Lung (tissue), 11 donors: ENCODE measurements at regions not wholly inside any gene's neighbourhood (a gene's known extent, or its start where the extent isn't known, plus 50 kb on each side); places are given as distances from the start of the nearest gene placed in this dataset.

Experiments
- ATAC-seq: fragments of 200-7000 bp; cut with Tn5 transposase; one replicate; pipeline ENCODE4 v1.9.1; 2020; ENCODE audit warnings: moderate number of reproducible peaks; ENCODE audit not compliant: insufficient read depth, low FRiP score
- DNase-seq, 3 donors: peaks; one replicate each; pipeline ENCODE4 v3.0.0-alpha.2; 2013 to 2017
- H3K27ac ChIP-seq, 2 donors: one replicate each; pipeline ENCODE4 v1.5.1; 2013; ENCODE audit warnings: mild to moderate bottlenecking in 2 of 2, moderate library complexity in 2 of 2, control low read depth in 1 of 2, inconsistent platforms in 1 of 2, low read depth in 1 of 2, low read length in 1 of 2
- H3K27me3 ChIP-seq, 3 donors: one replicate each; pipeline ENCODE4 v1.5.1; 2013; ENCODE audit warnings: low read length in 2 of 3; ENCODE audit not compliant: control insufficient read depth in 3 of 3, insufficient read depth in 3 of 3
- H3K36me3 ChIP-seq, 4 donors: one replicate each; pipeline ENCODE4 v1.5.1; 2013; ENCODE audit warnings: low read length in 4 of 4, mild to moderate bottlenecking in 1 of 4, moderate library complexity in 1 of 4; ENCODE audit not compliant: control insufficient read depth in 4 of 4, insufficient read depth in 4 of 4
- H3K4me1 ChIP-seq, 5 donors: one replicate each; pipeline ENCODE4 v1.5.1; 2013; ENCODE audit warnings: low read length in 5 of 5, mild to moderate bottlenecking in 2 of 5, moderate library complexity in 1 of 5; ENCODE audit not compliant: control insufficient read depth in 5 of 5, insufficient read depth in 5 of 5
- H3K4me3 ChIP-seq: one replicate; pipeline ENCODE4 v1.5.1; 2013; ENCODE audit warnings: mild to moderate bottlenecking, control low read depth, moderate library complexity
- H3K9ac ChIP-seq, 2 donors: one replicate each; pipeline ENCODE4 v1.5.1; 2013; ENCODE audit warnings: low read length in 2 of 2, control low read depth in 1 of 2; ENCODE audit not compliant: insufficient read depth in 1 of 2
- H3K9me3 ChIP-seq, 4 donors: one replicate each; pipeline ENCODE4 v1.5.1; 2013; ENCODE audit warnings: low read length in 3 of 4, mild to moderate bottlenecking in 1 of 4, moderate library complexity in 1 of 4; ENCODE audit not compliant: control insufficient read depth in 4 of 4, insufficient read depth in 3 of 4
- WGBS, 2 donors: extraction: QIAGEN DNeasy Blood & Tissue Kit; methylation state at CpG; one replicate each; pipeline ENCODE4 v1.1.7; 2013; 5-methylcytosine and 5-hydroxymethylcytosine counted together
- TF ChIP-seq, protein P1 (sequence below): IDR thresholded peaks from 2 replicates; pipeline ENCODE4 v1.5.1; 2012; ENCODE audit warnings: mild to moderate bottlenecking; ENCODE audit errors: control extremely low read depth, extremely low read depth
- donor health status: control.
- donor health status: control.
- donor health status: Bipolar disorder and iron deficiency.
- donor health status: healthy.
- donor health status: DM: yes; HTN: yes; CAD: no.

DNA sequence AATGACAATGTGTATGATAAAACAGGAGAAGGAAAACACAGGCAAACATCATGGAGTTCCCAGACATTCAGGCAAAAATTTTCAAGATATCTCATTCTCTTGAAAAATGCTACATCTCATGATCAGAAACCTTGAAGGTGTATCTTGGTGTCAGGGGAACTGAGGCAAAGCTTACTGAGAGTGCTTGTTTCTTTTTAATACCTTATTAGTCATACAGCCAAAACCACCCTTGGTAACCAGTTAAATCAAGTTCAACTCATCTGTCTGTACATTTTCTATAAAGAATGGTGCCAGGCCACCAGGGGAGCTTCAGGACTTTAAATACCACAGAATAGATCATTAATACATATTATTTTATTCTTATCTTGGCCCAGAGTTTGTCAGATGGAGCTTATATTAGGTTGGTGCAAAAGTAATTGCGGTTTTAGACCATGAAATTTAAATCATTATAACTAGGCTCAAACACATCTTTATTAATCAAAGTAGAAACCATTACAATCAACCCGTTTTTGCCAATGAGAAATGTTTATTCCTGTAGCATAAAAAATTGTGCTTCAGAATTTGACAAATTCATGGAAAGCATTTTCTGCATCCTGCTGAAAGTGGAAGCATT lies 1036.0 kb downstream of the AMY1C start:
- Histone ChIP-seq H3K27ac (no peak overlapping the region), H3K4me3 (no peak overlapping the region), H3K27me3 (no peaks in the 10 kb centered on the region), H3K4me1 (no peaks in the 10 kb centered on the region), H3K9ac (no peak overlapping the region), H3K9me3 (peaks cover 0 to 7% (median 0%) of the 10 kb centered on the region in 4 donors), H3K36me3 (no peaks in the 10 kb centered on the region)
- WGBS, 2 donors: 65 to 67% methylated on average over 2 of the region's 2 CpGs
- ATAC-seq (no peak), DNase-seq (no peak)
- TF ChIP-seq, protein P1, sequence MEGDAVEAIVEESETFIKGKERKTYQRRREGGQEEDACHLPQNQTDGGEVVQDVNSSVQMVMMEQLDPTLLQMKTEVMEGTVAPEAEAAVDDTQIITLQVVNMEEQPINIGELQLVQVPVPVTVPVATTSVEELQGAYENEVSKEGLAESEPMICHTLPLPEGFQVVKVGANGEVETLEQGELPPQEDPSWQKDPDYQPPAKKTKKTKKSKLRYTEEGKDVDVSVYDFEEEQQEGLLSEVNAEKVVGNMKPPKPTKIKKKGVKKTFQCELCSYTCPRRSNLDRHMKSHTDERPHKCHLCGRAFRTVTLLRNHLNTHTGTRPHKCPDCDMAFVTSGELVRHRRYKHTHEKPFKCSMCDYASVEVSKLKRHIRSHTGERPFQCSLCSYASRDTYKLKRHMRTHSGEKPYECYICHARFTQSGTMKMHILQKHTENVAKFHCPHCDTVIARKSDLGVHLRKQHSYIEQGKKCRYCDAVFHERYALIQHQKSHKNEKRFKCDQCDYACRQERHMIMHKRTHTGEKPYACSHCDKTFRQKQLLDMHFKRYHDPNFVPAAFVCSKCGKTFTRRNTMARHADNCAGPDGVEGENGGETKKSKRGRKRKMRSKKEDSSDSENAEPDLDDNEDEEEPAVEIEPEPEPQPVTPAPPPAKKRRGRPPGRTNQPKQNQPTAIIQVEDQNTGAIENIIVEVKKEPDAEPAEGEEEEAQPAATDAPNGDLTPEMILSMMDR: no peak

DNA sequence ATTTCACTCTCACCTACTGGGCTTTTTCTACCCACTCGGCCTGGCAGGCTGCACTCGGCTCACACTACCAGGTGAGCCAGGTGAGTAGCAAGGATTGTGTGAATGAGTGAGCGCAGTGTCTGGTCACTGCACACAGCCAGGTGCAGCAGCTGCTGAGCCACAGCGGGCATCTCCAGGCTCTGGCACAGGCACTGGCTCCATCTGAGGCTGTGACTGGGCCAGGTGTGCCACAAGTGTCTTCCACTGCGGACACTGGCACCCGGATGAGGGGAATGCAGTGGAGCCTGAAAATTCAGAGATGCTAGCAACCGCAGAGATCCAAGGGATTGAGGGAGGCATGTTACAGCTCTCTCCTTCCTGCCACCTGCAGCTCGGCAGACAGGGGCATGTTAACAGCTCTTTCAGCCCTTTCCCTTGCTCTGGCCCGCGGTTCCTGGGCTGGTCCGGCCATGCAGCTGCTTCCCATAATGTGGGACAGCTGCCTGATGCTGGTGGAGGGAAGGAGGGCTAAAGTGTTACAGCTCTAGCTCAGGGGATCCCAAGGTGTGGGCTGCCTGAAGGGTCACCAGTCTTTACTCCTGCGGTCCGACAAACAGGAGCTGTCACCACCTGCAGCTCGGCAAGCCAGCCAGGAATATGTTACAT lies 1038.3 kb downstream of the AMY1C start:
- TF ChIP-seq, protein P1: no peak
- no peaks in the 10 kb centered on the region for H3K36me3 ChIP-seq
- H3K27ac ChIP-seq: no peak overlapping the region
- no peak for ATAC-seq
- H3K9me3 ChIP-seq: peaks cover 0 to 7% (median 0%) of the 10 kb centered on the region in 4 donors
- no peaks in the 10 kb centered on the region for H3K27me3 ChIP-seq
- H3K4me3 ChIP-seq: no peak overlapping the region
- no peak overlapping the region for H3K9ac ChIP-seq
- 87 to 93% methylated on average over 14 of the region's 14 CpGs for WGBS, 2 donors
- no peak for DNase-seq
- no peaks in the 10 kb centered on the region for H3K4me1 ChIP-seq

DNA sequence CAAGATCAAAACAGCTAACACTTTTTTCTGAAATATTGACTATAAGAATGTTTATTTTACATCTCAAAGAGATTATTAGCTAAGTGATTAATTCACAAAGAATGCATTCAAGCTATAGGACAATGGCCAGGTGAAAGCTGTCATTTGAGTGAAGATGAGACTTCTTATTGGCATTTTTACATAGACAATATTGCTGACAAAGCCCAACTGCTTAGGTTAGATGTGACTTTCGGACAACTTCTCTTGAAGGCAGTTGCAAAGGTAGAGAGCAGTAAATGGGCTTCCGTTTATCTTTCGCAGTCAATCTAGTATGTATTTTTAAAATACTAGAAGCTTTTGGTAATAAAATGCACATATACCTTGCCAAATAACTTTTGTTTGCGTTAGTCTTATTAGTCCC lies 1041.3 kb downstream of the AMY1C start:
- WGBS, 2 donors: 92 to 94% methylated on average over 4 of the region's 4 CpGs
- DNase-seq: no peak

More for the DNA sequence above, 1041.3 kb downstream of the AMY1C start:
- TF ChIP-seq, protein P1: no peak
- Histone ChIP-seq H3K4me1 (no peaks in the 10 kb centered on the region), H3K27me3 (no peaks in the 10 kb centered on the region), H3K9ac (no peak overlapping the region), H3K4me3 (no peak overlapping the region), H3K36me3 (no peaks in the 10 kb centered on the region), H3K9me3 (peaks cover 0 to 7% (median 2%) of the 10 kb centered on the region in 4 donors), H3K27ac (no peak overlapping the region)
- no peak for ATAC-seq
